GM23338 (cell line): ENCODE measurements at regions not wholly inside any gene's neighbourhood (a gene's known extent, or its start where the extent isn't known, plus 50 kb on each side); places are given as distances from the start of the nearest gene placed in this dataset.

ENCODE experiments used
- ATAC-seq: fragments of 200-7000 bp; cut with Tn5 transposase; 3 replicates; pipeline ENCODE4 v1.9.1; 2020
- DNase-seq: peaks from one replicate; pipeline ENCODE4 v3.0.0-alpha.2; 2015; ENCODE audit warnings: low spot score
- H2AFZ ChIP-seq: fragments of 200-600 bp; sonication (generic); 2 replicates; pipeline ENCODE4 v1.8.0; 2016; ENCODE audit warnings: antibody characterized with exemption, mild to moderate bottlenecking, moderate library complexity
- H3F3A ChIP-seq: fragments of 200-600 bp; sonication (generic); replicated peaks from 2 replicates; pipeline ENCODE4 v1.8.0; 2017; ENCODE audit warnings: antibody characterized with exemption, mixed run types, low read depth
- H3K27ac ChIP-seq: fragments of 200-600 bp; sonication (generic); 2 replicates; pipeline ENCODE4 v1.6.1; 2016; ENCODE audit warnings: low read depth
- H3K27me3 ChIP-seq: fragments of 200-600 bp; sonication (generic); 2 replicates; pipeline ENCODE4 v1.8.0; 2016; ENCODE audit warnings: mild to moderate bottlenecking, mixed run types, moderate library complexity; ENCODE audit not compliant: insufficient read depth
- H3K36me3 ChIP-seq: fragments of 200-600 bp; sonication (generic); 2 replicates; pipeline ENCODE4 v1.8.0; 2016; ENCODE audit warnings: mild to moderate bottlenecking; ENCODE audit not compliant: insufficient read depth
- H3K4me1 ChIP-seq: fragments of 200-600 bp; sonication (generic); 2 replicates; pipeline ENCODE4 v1.8.0; 2016; ENCODE audit warnings: mild to moderate bottlenecking, moderate library complexity; ENCODE audit not compliant: insufficient read depth
- H3K4me2 ChIP-seq: fragments of 200-600 bp; sonication (generic); 2 replicates; pipeline ENCODE4 v1.7.1; 2017; ENCODE audit warnings: mixed run types
- H3K4me3 ChIP-seq: fragments of 200-600 bp; sonication (generic); 2 replicates; pipeline ENCODE4 v1.6.1; 2016; ENCODE audit warnings: mixed run types
- H3K79me2 ChIP-seq: fragments of 200-600 bp; sonication (generic); replicated peaks from 2 replicates; pipeline ENCODE4 v1.8.0; 2017; ENCODE audit warnings: mild to moderate bottlenecking; ENCODE audit not compliant: insufficient read depth
- H3K9me2 ChIP-seq: fragments of 200-600 bp; sonication (generic); 2 replicates; pipeline ENCODE4 v1.8.0; 2017; ENCODE audit not compliant: insufficient read depth
- H4K20me1 ChIP-seq: fragments of 200-600 bp; sonication (generic); replicated peaks from 2 replicates; pipeline ENCODE4 v1.8.0; 2017; ENCODE audit warnings: mild to moderate bottlenecking; ENCODE audit not compliant: insufficient read depth
- H3K27ac Mint-ChIP-seq: 2 replicates; pipeline ENCODE4 v1.8.0; 2020; ENCODE audit warnings: inconsistent platforms, mild to moderate bottlenecking, moderate library complexity, mixed read lengths
- H3K27me3 Mint-ChIP-seq: 3 replicates; pipeline ENCODE4 v1.8.0; 2022; ENCODE audit warnings: low read depth, mild to moderate bottlenecking, moderate library complexity, mixed read lengths, inconsistent platforms; ENCODE audit not compliant: insufficient read depth, poor library complexity
- H3K36me3 Mint-ChIP-seq: 3 replicates; pipeline ENCODE4 v1.8.0; 2021; ENCODE audit warnings: low read depth, mild to moderate bottlenecking, inconsistent platforms, moderate library complexity, mixed read lengths
- H3K4me1 Mint-ChIP-seq: 3 replicates; pipeline ENCODE4 v1.8.0; 2020; ENCODE audit warnings: mild to moderate bottlenecking, inconsistent platforms, mixed read lengths
- H3K4me3 Mint-ChIP-seq: 3 replicates; pipeline ENCODE4 v1.8.0; 2021; ENCODE audit warnings: moderate library complexity, mild to moderate bottlenecking, inconsistent platforms, mixed read lengths
- H3K9me3 Mint-ChIP-seq: 3 replicates; pipeline ENCODE4 v1.8.0; 2020; ENCODE audit warnings: moderate library complexity, mild to moderate bottlenecking, inconsistent platforms, mixed read lengths
- CREB1 ChIP-seq: fragments of 250-450 bp; sonication (Bioruptor Pico); IDR thresholded peaks from 2 replicates; pipeline ENCODE4 v1.5.0; 2020; ENCODE audit warnings: low read depth, mild to moderate bottlenecking, moderate library complexity
- NANOG ChIP-seq: IDR thresholded peaks from 2 replicates; pipeline ENCODE4 v1.6.1; 2016; ENCODE audit warnings: antibody characterized with exemption, borderline replicate concordance
- POLR2AphosphoS5 ChIP-seq: IDR thresholded peaks from 2 replicates; pipeline ENCODE4 v1.6.1; 2016; ENCODE audit warnings: antibody characterized with exemption, low read depth
- STAT1 ChIP-seq: IDR thresholded peaks from one replicate; pipeline ENCODE4 v1.6.1; 2016; ENCODE audit warnings: antibody characterized with exemption; ENCODE audit not compliant: unreplicated experiment
- ZNF331 ChIP-seq: fragments of 250-450 bp; sonication (Bioruptor Pico); IDR thresholded peaks from 2 replicates; pipeline ENCODE4 v1.5.0; 2020; ENCODE audit warnings: low read depth, mild to moderate bottlenecking, moderate library complexity
- TF ChIP-seq, protein P1 (sequence below): IDR thresholded peaks from 2 replicates; pipeline ENCODE4 v1.6.1; 2016; ENCODE audit warnings: antibody characterized with exemption
- TF ChIP-seq, protein P2 (sequence below): IDR thresholded peaks from one replicate; pipeline ENCODE4 v1.6.1; 2018; ENCODE audit warnings: antibody characterized with exemption; ENCODE audit not compliant: unreplicated experiment
- TF ChIP-seq, protein P3 (sequence below), 2 experiments: fragments of 200-600 bp in 1 of 2; sonication (generic) in 1 of 2; conservative IDR thresholded peaks; 2 replicates each; pipeline versions ENCODE4 v1.5.1 to v1.6.1; 2016 to 2017; ENCODE audit warnings: antibody characterized with exemption in 2 of 2, low read depth in 2 of 2, mild to moderate bottlenecking in 2 of 2, moderate library complexity in 1 of 2
- TF ChIP-seq, protein P4 (sequence below): fragments of 250-450 bp; sonication (Bioruptor Pico); IDR thresholded peaks from 2 replicates; pipeline ENCODE4 v1.5.0; 2020; ENCODE audit warnings: mild to moderate bottlenecking, moderate library complexity

DNA sequence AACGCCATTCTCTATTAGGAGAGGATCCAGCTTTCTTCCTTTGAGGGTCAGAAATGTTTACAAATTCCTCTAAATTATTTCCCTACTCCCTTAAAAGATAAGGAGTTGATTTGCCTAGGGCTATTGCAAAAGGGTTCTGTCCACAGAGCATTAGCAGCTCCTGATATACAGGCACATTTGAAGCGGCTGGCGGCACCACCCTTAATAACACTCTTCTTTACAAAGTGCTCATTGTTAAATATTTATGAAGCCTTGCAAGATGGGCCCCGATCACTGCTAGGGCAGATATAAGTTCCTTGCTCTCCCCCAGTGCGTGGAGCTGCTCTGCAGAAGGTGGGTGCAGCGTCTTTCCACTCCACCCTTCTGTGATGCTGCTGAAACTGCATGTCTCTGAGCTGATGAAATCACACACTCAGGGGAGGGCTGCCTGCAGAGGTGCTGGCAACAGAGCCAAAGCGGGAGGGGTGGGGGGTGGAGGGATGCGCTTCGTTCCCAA, 116.7 kb upstream of the NTM start:
- H3K4me2 ChIP-seq, result peak overlapping the region; percentile 85

DNA sequence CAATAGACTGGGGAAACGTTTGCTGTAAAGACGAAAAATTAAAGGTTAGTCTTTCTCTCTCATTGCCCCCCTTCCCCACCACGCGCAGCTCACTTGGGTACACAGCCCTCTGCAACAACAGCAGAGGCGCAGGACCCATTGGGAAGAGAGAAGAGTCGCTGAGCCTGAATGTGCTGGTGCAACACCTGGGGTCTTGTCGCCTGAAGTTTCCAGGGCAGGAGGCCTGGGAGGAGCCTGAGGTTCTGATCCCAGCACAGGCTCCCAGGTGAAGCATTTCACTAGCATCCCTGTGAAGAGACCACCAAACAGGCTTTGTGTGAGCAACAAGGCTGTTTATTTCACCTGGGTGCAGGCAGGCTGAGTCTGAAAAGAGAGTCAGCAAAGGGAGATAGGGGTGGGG, 116.2 kb upstream of the NTM start:
- DNase-seq (peak; percentile 77), ATAC-seq (peak; percentile 83)
- H3K27me3 ChIP-seq, result no peaks in the 10 kb centered on the region
- Mint-ChIP-seq H3K27ac (peak overlapping the region; percentile 100), H3K4me3 (peak overlapping the region; percentile 92), H3K36me3 (peaks cover 45% of the 10 kb centered on the region), H3K4me1 (peaks cover 64% of the 10 kb centered on the region), H3K9me3 (peaks cover 27% of the 10 kb centered on the region), H3K27me3 (peaks cover 28% of the 10 kb centered on the region)
- H3K4me2 ChIP-seq, result peak overlapping the region; percentile 85
- no peaks in the 10 kb centered on the region for H4K20me1 ChIP-seq
- TF ChIP-seq, protein P1, sequence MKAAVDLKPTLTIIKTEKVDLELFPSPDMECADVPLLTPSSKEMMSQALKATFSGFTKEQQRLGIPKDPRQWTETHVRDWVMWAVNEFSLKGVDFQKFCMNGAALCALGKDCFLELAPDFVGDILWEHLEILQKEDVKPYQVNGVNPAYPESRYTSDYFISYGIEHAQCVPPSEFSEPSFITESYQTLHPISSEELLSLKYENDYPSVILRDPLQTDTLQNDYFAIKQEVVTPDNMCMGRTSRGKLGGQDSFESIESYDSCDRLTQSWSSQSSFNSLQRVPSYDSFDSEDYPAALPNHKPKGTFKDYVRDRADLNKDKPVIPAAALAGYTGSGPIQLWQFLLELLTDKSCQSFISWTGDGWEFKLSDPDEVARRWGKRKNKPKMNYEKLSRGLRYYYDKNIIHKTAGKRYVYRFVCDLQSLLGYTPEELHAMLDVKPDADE, result no peak
- TF ChIP-seq CREB1 (CRISPR knock-in tag) (no peak), NANOG (no peak), STAT1 (no peak)
- TF ChIP-seq, protein P2, sequence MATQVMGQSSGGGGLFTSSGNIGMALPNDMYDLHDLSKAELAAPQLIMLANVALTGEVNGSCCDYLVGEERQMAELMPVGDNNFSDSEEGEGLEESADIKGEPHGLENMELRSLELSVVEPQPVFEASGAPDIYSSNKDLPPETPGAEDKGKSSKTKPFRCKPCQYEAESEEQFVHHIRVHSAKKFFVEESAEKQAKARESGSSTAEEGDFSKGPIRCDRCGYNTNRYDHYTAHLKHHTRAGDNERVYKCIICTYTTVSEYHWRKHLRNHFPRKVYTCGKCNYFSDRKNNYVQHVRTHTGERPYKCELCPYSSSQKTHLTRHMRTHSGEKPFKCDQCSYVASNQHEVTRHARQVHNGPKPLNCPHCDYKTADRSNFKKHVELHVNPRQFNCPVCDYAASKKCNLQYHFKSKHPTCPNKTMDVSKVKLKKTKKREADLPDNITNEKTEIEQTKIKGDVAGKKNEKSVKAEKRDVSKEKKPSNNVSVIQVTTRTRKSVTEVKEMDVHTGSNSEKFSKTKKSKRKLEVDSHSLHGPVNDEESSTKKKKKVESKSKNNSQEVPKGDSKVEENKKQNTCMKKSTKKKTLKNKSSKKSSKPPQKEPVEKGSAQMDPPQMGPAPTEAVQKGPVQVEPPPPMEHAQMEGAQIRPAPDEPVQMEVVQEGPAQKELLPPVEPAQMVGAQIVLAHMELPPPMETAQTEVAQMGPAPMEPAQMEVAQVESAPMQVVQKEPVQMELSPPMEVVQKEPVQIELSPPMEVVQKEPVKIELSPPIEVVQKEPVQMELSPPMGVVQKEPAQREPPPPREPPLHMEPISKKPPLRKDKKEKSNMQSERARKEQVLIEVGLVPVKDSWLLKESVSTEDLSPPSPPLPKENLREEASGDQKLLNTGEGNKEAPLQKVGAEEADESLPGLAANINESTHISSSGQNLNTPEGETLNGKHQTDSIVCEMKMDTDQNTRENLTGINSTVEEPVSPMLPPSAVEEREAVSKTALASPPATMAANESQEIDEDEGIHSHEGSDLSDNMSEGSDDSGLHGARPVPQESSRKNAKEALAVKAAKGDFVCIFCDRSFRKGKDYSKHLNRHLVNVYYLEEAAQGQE, result no peak
- TF ChIP-seq, protein P3, sequence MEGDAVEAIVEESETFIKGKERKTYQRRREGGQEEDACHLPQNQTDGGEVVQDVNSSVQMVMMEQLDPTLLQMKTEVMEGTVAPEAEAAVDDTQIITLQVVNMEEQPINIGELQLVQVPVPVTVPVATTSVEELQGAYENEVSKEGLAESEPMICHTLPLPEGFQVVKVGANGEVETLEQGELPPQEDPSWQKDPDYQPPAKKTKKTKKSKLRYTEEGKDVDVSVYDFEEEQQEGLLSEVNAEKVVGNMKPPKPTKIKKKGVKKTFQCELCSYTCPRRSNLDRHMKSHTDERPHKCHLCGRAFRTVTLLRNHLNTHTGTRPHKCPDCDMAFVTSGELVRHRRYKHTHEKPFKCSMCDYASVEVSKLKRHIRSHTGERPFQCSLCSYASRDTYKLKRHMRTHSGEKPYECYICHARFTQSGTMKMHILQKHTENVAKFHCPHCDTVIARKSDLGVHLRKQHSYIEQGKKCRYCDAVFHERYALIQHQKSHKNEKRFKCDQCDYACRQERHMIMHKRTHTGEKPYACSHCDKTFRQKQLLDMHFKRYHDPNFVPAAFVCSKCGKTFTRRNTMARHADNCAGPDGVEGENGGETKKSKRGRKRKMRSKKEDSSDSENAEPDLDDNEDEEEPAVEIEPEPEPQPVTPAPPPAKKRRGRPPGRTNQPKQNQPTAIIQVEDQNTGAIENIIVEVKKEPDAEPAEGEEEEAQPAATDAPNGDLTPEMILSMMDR (conservative IDR thresholded peaks at IDR 0.05; ENCODE audit: low read depth in 2 of 2), result no peak
- TF ChIP-seq, protein P4, sequence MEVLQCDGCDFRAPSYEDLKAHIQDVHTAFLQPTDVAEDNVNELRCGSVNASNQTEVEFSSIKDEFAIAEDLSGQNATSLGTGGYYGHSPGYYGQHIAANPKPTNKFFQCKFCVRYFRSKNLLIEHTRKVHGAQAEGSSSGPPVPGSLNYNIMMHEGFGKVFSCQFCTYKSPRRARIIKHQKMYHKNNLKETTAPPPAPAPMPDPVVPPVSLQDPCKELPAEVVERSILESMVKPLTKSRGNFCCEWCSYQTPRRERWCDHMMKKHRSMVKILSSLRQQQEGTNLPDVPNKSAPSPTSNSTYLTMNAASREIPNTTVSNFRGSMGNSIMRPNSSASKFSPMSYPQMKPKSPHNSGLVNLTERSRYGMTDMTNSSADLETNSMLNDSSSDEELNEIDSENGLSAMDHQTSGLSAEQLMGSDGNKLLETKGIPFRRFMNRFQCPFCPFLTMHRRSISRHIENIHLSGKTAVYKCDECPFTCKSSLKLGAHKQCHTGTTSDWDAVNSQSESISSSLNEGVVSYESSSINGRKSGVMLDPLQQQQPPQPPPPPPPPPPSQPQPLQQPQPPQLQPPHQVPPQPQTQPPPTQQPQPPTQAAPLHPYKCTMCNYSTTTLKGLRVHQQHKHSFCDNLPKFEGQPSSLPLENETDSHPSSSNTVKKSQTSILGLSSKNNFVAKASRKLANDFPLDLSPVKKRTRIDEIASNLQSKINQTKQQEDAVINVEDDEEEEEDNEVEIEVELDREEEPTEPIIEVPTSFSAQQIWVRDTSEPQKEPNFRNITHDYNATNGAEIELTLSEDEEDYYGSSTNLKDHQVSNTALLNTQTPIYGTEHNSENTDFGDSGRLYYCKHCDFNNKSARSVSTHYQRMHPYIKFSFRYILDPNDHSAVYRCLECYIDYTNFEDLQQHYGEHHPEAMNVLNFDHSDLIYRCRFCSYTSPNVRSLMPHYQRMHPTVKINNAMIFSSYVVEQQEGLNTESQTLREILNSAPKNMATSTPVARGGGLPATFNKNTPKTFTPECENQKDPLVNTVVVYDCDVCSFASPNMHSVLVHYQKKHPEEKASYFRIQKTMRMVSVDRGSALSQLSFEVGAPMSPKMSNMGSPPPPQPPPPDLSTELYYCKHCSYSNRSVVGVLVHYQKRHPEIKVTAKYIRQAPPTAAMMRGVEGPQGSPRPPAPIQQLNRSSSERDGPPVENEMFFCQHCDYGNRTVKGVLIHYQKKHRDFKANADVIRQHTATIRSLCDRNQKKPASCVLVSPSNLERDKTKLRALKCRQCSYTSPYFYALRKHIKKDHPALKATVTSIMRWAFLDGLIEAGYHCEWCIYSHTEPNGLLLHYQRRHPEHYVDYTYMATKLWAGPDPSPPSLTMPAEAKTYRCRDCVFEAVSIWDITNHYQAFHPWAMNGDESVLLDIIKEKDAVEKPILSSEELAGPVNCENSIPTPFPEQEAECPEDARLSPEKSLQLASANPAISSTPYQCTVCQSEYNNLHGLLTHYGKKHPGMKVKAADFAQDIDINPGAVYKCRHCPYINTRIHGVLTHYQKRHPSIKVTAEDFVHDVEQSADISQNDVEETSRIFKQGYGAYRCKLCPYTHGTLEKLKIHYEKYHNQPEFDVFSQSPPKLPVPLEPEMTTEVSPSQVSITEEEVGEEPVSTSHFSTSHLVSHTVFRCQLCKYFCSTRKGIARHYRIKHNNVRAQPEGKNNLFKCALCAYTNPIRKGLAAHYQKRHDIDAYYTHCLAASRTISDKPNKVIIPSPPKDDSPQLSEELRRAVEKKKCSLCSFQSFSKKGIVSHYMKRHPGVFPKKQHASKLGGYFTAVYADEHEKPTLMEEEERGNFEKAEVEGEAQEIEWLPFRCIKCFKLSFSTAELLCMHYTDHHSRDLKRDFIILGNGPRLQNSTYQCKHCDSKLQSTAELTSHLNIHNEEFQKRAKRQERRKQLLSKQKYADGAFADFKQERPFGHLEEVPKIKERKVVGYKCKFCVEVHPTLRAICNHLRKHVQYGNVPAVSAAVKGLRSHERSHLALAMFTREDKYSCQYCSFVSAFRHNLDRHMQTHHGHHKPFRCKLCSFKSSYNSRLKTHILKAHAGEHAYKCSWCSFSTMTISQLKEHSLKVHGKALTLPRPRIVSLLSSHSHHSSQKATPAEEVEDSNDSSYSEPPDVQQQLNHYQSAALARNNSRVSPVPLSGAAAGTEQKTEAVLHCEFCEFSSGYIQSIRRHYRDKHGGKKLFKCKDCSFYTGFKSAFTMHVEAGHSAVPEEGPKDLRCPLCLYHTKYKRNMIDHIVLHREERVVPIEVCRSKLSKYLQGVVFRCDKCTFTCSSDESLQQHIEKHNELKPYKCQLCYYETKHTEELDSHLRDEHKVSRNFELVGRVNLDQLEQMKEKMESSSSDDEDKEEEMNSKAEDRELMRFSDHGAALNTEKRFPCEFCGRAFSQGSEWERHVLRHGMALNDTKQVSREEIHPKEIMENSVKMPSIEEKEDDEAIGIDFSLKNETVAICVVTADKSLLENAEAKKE (CRISPR knock-in tag), result no peak
- peak overlapping the region; percentile 99 for H3K27ac ChIP-seq
- peaks cover 31% of the 10 kb centered on the region for H3K4me1 ChIP-seq
- peak overlapping the region; percentile 56 for H3K4me3 ChIP-seq
- H2AFZ ChIP-seq, result no peak overlapping the region
- no peaks in the 10 kb centered on the region for H3F3A ChIP-seq
- peaks cover 44% of the 10 kb centered on the region for H3K79me2 ChIP-seq
- no peaks in the 10 kb centered on the region for H3K36me3 ChIP-seq
- H3K9me2 ChIP-seq, result no peaks in the 10 kb centered on the region

More for the DNA sequence above, 116.7 kb upstream of the NTM start:
- no peaks in the 10 kb centered on the region for H3K27me3 ChIP-seq
- peaks cover 31% of the 10 kb centered on the region for H3K4me1 ChIP-seq
- no peak overlapping the region for H2AFZ ChIP-seq
- Mint-ChIP-seq H3K27ac (peak overlapping the region; percentile 100), H3K4me3 (peak overlapping the region; percentile 92), H3K4me1 (peaks cover 64% of the 10 kb centered on the region), H3K27me3 (peaks cover 26% of the 10 kb centered on the region), H3K36me3 (peaks cover 40% of the 10 kb centered on the region), H3K9me3 (peaks cover 21% of the 10 kb centered on the region)
- peak overlapping the region; percentile 99 for H3K27ac ChIP-seq
- TF ChIP-seq ZNF331 (CRISPR knock-in tag) (no peak), POLR2AphosphoS5 (peak; percentile 38)
- peaks cover 38% of the 10 kb centered on the region for H3K79me2 ChIP-seq
- H3K4me3 ChIP-seq, result peak overlapping the region; percentile 56
- H3F3A ChIP-seq, result no peaks in the 10 kb centered on the region
- ATAC-seq, result peak; percentile 80
- no peaks in the 10 kb centered on the region for H3K36me3 ChIP-seq
- no peaks in the 10 kb centered on the region for H4K20me1 ChIP-seq
- DNase-seq, result peak; percentile 71
- H3K9me2 ChIP-seq, result no peaks in the 10 kb centered on the region
